Stimulated activated CD8-positive, alpha-beta memory T cell treated with anti-CD3 and anti-CD28 coated beads, Interleukin-7, amount 100 ng/mL, for 48 hours (primary cell): ENCODE measurements at regions not wholly inside any gene's neighbourhood (a gene's known extent, or its start where the extent isn't known, plus 50 kb on each side); places are given as distances from the start of the nearest gene placed in this dataset.

Experiments
- DNase-seq, 2 donors: peaks; one replicate each; pipeline ENCODE4 v3.0.0-alpha.2; 2020; ENCODE audit warnings: low read depth in 1 of 2; ENCODE audit errors: extremely low read depth in 1 of 2

DNA sequence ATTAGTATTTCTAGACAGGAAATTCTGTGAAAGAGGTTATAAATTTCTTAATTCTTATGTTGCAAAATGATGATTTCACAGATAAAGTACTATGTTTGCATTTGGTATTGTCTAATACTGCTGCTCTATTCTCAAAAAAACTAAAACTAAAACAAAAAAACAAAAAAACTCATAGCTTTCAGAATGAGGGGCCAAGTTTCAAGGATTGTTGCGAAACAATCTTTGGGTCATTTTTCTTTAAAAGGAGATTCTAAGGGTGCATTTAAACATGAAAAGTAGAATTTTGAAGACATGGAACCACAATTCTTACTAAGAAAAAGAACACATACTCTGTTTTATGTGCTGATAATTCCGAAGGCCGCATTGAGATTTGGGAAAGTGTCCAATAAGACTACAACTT, 645.1 kb downstream of the ADGRL2 start:
- DNase-seq = no peak

DNA sequence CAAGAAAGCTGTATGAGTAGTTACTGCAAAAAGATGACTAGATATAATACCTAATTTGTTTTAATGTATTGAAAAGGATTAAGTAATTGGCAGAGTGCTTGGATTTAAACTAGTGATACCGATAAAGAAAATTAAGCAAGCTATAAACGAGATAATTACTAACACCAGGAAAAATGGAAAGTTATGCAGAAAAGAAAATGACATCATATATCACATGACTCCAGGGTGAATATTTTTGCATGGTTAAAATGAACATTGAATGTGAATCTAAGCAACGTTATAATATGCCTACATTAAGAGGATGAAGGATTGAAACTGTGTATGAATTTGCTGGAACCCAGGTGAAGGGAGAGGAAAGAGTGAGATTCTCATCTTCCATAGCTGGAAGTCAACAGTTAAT, 644.4 kb downstream of the ADGRL2 start:
- DNase-seq = no peak

DNA sequence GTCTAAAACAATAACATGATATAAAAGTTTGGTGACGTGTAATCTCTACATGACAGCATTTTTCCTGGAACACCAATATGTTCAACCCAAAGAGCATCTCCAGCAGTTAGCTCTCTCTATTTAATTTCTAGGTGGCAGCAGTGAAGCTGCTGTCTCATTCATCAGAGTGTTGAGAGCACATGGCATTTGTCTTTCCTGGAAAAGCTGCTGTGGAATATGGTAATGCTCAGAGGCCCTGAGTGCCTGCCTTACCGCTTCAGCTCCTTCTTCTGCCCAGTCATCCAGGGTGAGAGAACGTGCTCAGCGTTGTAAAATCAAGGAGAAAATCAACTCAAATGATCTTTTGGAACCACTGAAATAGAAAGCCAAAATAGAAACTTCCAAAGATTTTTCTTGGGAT, 640.7 kb downstream of the ADGRL2 start:
- no peak for DNase-seq

DNA sequence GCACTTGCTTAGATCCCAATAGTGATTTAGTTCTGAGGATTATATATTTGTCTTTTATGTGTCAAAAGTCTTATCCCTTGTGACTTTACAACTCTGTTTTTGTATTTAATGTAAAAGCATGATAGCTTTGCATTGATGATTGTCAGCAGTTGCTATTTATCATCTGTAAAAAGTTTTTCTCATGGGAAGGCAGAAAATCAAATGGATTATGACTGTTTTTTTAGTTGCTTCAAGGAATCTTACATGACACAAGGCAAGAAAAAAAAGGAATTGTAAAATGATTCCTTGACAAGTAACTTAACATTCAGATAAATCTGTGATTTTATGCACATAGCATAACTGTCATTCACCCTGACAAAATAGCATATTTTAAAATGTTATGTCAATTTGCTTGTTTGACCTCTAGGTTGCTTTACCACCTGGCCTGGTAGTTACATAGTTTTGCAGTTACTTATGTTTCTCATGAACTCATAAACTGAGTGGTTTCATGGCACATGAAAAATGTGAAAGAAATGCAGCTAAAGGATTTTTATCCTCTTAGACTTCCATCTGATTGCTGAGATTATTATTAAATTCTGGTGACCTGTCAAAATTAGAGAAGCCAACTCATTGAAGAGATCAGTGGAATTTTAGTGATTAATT, 622.6 kb downstream of the ADGRL2 start:
- DNase-seq = no peak

DNA sequence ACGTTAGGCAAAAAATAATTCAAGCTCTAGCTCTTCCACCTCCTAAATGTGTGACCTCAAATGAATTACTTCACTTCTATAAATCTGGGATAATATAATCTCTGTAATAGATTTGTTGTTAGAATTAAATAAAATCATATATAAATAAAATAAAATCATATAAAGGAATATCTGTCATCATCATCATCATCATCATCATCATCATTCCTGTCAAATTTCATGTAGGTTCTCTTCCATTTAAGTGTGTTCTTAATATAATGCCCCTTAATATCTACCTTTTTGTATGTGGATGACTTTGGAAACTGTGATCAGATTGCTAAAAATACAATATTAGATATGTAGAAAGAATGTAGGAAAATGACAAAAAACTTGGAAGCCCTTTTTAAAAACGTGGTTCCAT, 621.0 kb downstream of the ADGRL2 start:
- DNase-seq = no peak

DNA sequence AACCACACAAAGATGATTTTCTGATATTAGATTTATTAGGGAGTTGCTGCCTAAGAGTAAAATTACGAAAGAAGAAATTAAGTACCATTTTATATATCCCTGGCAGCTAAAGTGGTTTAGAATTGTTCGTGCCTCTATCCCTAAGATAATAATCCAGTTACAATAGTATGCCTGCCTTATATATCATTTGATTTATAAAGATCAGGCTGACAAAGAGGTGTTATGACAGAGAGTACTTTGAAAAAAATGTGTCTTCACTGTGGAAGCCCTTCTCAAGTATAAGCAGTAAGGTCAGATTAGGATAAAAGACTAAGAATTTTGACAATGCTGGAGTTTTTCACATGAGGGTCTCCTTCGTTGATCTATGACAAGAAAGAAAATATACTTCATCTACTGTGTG, 619.9 kb downstream of the ADGRL2 start:
- no peak for DNase-seq

DNA sequence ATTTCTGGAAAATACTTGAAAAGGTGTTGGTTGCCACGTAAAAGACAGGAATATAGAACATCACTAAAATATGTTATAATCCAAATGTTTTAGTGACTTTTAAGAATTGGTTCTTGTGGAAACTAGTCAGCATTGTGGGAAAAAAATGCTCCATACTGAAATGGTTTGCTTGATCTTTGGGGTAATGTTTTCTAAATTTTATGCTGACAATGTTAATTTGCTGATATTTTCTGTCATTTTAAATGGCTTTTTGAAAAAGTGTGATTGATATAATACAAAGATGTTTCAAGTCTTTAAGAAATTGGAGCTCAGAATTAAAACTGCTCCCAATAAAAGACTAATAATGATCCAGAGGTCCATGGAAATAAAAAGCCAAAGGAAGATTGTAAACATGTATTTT, 610.9 kb downstream of the ADGRL2 start:
- no peak for DNase-seq

DNA sequence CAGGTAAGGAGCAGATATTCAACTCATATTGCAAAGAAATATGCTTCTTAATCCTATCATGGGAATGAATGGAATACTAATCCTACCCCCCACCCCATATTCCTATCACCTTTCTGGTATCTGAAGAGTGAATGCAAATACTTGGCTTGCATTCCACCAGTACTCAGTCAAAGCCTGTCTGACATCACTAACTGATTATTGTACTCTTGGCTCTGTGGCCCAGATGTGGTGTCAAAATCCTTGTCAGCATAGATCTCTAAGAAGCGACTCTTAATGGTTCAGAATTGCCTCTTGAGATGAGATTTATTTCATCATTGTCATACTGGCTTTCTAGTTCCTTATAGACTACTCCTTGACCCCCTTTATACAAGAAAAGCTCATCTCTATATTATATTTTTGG, 604.6 kb downstream of the ADGRL2 start:
- no peak for DNase-seq

DNA sequence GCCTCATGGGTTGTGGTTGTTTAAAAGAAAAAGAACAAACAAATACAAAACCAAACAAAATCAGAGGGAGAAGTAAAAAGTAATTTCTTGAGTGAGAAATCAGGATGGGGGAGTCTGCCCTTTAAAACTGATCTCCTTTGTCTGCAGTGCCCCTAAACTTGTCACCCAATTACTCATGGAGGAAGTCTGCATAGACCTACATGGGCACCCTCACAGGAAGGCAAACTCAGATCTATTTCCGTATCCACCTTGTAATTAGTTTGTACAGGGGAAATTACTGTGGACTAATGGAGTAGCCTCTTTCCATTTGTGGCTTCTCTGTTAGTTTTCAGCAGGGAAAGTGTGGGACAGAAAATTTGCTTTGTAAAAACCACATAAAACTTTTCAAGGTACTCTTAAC, 600.4 kb downstream of the ADGRL2 start:
- no peak for DNase-seq

DNA sequence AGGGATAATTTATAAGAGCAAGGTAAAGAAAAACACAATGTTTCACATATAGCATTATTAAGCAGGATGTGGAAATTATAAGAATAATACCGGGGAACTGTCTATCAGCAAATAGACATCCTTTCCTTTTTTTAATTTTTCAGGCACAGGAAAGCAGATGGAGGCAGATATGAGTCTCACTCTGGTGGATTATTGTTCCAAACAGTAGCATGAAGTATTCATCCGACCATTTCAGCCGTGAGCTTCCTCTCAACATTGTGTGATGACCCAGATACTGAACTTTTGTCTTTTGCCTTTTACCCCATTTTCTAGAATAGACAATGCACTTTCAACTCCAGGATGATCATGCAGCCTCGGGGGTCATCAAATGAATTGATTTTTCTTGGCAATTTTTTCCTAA, 599.8 kb downstream of the ADGRL2 start:
- DNase-seq = no peak

DNA sequence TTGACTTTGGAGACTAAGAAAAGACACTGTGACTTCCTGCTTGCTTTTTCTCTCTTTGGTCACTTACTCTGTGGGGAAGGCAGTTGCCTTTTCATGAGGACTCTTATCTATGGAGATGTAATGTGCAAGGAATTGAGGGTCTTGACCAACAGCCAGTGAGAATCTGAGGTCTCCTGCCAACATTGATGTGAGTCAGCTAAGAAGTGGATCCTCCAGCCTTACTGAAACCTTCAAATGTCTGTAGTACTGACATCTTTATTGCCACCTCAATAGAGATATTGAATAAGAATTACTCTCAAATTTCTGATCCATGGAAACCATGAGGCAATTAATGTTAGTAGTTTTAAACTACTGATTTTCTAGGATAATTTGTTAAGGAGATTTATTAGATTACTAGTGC, 598.4 kb downstream of the ADGRL2 start:
- DNase-seq = no peak

DNA sequence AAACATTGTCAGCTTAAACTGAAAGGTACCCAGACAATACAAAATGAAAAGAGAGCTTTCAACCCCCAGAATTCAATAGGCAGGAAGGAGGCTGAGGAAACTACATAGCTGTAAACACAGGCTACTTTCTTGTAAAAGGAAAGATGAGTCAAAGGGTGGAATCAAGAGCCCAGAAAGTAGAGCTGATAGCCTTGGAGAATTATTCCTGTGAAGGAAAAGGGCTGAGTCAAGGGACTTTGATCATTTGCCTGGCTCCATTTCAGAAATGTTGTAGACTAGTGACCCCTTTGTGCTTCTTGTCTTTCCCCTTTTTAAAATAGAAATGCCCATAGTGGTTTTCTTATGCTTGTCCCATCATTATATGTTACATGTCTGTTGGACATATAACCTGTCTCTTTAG, 597.6 kb downstream of the ADGRL2 start:
- no peak for DNase-seq

DNA sequence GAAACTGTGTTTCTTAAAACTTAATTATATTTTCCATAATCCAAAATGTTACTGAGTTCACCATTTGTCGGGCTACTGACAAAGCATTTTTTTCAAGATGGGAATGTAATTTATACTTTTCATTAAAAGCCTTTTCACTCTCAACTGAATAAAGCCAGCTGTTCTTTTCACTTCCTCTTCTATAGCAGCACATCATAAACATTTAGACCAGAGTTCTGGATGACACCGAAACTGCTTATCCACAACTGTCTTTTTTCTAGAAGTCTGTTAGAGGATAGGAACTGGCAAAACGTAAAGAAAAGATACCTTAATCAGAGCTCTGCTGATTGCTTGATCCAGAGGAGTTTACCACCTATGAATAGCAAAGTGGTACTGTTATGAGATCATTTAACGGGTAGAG, 594.7 kb downstream of the ADGRL2 start:
- DNase-seq = no peak

DNA sequence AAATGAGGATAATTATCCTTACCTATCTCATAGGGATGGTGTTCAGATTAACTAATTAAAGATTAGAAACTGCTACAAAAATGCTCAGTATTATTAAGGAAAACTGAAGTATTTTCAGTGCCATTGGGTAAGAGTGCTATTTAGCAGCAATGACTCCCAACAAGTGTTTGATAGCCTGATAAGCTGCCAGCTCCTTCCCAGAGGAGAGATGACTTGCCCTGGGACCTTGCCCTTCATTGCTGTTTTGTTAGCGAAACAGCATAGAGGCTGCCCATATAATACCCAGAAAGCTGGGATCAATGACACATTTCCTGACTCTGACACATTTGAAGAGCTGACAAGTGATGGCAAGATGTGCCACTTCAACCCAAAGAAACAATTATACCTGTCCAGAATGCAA, 592.2 kb downstream of the ADGRL2 start:
- no peak for DNase-seq

DNA sequence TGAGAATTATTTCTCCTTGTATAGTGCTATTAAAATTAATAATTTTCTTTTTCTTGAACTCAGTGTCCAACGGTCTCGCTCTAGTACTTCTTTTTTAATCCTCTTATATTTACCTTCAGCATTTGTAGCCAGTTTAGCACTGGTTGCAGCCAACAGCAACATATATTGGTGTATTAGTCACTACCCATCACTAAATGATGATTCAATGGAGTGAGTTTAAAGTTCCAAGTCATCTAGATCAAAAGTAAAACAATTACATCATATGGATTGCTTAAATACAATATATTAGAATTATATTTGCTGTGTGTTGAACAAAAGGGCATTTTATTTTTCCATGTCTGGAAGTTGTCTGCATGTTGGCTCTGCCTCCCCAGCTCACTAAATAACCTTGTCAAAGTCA, 591.8 kb downstream of the ADGRL2 start:
- no peak for DNase-seq

DNA sequence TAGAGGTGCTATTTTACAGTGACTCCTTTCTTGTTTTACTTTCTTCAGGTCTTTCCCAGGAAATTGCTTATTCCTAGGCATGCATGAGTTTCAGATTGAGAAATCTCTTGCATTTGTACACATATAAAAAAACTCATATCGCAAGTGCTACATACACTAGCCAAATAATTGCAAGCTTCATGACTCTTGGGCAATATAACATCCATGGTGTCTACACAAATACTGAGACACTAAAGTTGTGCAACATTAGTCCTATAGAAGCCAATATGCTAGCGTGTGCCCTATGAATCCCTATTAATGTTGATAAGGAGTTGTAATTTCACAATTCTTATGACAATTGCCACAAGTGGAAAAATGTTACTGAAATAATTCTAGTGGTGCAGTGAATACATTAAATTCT, 591.0 kb downstream of the ADGRL2 start:
- DNase-seq = no peak

DNA sequence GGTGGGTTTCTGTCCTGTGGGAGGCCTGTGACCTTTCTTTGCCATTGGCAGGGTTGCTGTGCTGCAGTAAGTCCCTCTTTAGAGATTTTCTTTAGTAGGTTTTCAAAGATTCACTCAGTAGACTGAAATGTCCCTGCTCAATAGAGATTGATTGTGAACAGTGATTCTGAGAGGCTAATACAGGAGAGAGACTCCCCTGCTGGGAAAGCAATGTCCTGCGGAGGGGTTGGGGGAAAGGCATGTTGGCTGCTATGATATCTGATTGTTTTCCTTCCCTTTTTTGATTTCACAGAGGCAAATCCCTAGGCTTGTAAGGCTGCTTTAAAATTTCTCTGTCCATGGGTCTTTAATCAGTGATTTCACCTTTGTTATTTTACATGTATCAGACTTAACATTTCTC, 589.9 kb downstream of the ADGRL2 start:
- DNase-seq = no peak

DNA sequence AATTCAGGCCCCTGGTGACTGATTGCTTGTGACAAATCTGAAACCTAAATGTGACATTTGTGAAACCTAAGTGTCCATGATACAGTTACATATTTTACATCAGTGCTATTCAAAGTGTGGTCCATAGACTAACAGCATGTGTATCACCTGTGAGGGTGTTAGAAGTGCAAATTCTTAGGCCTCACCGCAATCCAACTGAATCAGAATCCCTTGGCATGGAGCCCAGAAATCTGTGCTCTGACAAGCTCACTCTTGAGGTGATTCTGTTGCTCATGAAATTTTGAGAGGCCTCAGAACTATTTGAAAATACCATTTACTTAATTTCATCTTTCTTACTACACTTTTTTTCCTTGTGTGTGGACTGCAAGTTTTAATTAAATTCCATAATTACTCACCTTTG, 587.9 kb downstream of the ADGRL2 start:
- DNase-seq = no peak

DNA sequence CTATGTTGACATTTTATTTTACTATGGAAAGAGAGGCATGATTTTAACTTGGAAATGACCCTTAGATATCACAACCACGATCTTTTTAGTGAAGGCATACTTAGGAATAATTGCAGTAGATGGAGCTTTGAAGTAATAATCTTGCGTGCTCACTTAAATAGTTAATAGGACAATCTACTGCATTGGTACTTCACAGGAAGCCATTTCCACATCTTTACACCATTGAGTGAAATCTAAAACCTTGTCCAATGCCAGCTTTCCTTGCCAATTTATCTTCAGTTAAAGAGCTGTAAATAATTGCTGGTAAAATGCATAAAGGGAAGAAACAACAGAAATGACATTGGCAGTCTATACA, 586.3 kb downstream of the ADGRL2 start:
- no peak for DNase-seq

DNA sequence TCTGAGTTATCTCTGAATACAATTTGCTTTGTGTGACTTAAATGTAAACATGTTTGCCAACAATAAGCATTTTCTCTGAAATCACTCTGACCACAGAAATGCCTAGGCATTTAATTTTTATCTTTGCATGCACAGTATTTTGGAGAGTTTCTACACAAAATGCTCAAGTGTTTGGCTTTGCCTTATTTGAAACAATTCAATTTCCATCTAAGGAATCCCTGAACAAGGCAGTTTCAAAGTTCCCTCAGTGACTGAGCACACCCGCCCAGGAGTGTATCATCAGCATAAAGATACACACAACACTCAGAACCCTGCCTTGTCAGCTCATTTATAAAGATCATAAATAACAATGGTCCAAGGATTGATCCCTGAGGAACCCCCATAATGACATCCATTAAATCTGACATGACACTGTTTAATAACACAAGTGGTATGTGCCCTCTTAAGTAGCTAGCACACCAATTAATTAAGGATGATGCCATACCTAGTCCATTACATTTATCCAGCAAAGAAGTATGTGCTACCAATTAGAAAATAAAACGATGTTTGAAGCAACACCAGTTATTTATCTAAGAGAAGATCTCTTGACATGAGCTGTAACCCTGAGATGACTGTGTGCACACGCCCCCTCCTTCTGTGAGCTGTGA, 585.8 kb downstream of the ADGRL2 start:
- no peak for DNase-seq

DNA sequence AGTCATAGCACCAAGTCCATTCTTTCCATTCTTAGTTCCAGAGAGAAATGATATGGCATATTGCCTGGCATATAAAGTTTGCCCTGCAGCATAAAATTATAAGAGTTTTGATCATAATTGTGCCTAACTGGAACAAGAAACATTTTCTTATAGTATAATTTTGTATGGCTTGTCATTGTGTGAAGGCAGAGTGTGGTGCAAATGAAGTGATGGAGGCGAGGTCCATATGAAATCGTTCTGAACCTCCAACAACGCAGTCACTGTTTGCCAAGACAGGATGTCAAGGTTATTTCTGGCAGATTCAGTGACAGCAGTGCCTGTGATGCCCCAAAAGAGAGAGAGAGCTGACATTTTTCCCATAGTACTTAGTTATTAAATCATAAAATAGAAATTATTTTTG, 584.0 kb downstream of the ADGRL2 start:
- DNase-seq = no peak

DNA sequence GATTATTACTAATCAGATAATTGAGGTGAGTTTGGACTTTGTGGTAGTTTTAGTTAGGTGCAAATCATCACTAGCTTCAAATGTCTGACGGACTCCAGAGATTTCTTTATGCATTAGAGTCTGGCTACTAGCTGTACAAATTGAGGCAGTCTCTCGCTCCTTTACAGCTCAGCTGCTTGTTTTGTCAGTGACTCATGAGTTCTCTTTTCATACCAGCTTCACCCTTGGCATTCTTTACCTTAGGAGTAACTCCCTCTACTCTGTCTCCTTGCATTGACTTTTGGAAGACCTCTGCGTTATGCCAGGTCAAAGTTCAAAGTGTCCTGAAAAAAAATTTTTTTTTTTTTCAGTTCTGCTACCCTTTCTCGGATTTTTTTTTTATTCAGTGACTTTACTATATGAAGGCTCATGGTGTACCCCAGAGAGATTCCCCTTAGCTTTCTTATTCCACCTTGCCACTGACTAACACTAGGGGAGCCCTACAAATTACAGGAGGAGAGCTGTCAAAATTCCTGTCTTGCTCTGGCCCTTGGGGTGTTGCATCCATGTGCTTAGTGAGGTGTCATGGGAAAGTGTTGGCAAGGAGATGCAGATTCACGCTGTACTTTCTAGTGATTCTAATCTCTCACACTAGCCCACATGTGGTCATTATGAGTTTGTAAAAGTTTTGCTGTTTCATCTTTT, 576.6 kb downstream of the ADGRL2 start:
- no peak for DNase-seq

DNA sequence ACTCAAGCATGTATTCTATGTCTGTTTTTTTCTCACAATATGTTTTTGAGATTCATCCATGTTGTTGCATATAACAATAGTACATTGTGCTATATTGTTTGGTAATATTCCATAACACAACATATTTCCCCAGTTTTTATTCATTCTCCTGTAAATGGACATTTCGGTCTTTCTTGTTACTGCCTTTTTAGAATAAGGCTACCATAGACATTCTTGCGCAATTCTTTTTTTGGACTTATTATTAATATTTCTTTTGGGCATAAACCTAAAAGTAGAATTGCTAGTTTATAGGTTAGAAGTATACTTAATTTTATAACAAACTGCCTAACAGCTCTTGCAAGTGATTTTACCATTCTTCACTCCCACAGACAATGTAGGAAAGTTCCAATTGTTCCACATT, 573.0 kb downstream of the ADGRL2 start:
- DNase-seq = no peak
